Right lung (tissue), 2 donors: ENCODE measurements at regions not wholly inside any gene's neighbourhood (a gene's known extent, or its start where the extent isn't known, plus 50 kb on each side); places are given as distances from the start of the nearest gene placed in this dataset.

Source experiments
- DNase-seq, 2 donors: peaks; one replicate each; pipeline ENCODE4 v3.0.0-alpha.2; 2013

DNA sequence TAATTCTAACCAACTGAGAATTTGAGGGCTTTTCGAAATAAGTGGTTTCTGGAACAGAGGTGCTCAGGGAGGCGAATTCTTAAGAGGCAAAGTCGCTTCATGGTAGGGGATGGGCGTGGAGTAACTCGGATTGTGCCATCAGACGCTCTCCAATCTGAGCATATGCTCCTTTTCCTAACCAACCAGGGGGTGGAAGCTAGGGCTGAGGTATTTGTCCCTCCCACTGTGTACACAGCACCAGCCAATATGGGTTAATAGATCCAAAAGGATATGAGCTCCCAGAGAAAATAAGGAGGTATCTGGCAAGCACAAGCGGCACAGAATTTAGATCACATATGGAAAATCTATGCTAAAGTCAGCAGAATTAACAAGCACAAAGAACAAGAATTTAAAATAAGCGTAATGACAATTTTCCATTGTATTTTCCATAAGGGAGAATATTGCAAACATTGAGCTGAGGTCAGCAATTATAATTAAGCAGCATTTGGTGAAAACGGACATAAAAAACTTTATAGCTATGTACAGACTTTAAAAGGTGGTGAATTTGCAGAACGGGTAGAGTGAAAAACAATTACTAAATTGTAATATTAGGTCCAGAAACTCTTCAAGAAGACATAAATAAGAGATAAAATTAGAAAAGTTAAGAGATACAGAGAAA, 55.0 kb upstream of the PHACTR1 start:
- no peak for DNase-seq
